ENCODE measurements at regions not wholly inside any gene's neighbourhood (a gene's known extent, or its start where the extent isn't known, plus 50 kb on each side); places are given as distances from the start of the nearest gene placed in this dataset.

DNA sequence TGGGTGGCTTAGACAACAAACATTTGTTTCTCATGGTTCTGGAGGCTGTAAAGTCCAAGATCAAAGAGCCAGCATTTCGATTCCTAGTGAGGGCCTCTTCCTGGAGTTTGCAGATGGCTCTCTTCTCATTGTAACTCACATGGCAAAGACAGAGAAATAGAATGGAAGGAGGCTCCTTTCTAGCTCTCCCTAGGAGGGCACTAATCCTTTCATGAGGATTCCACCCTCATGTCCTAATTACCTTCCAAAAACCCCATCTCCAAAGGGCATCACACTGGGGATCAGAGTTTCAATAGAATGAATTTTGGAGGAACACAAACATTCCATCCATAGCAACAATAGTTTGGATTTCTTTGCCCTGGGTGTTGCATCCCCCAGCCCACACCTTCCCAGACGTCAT is 247.3 kb downstream of the TTLL7 start:
- TF ChIP-seq POLR2AphosphoS5 (IDR thresholded peaks at IDR 0.05; ENCODE audit: low read depth, low read length) (no peak), SIN3A (IDR thresholded peaks at IDR 0.05; ENCODE audit: borderline replicate concordance, insufficient read depth, low read length) (no peak)
- TF ChIP-seq, protein P1, sequence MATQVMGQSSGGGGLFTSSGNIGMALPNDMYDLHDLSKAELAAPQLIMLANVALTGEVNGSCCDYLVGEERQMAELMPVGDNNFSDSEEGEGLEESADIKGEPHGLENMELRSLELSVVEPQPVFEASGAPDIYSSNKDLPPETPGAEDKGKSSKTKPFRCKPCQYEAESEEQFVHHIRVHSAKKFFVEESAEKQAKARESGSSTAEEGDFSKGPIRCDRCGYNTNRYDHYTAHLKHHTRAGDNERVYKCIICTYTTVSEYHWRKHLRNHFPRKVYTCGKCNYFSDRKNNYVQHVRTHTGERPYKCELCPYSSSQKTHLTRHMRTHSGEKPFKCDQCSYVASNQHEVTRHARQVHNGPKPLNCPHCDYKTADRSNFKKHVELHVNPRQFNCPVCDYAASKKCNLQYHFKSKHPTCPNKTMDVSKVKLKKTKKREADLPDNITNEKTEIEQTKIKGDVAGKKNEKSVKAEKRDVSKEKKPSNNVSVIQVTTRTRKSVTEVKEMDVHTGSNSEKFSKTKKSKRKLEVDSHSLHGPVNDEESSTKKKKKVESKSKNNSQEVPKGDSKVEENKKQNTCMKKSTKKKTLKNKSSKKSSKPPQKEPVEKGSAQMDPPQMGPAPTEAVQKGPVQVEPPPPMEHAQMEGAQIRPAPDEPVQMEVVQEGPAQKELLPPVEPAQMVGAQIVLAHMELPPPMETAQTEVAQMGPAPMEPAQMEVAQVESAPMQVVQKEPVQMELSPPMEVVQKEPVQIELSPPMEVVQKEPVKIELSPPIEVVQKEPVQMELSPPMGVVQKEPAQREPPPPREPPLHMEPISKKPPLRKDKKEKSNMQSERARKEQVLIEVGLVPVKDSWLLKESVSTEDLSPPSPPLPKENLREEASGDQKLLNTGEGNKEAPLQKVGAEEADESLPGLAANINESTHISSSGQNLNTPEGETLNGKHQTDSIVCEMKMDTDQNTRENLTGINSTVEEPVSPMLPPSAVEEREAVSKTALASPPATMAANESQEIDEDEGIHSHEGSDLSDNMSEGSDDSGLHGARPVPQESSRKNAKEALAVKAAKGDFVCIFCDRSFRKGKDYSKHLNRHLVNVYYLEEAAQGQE (IDR thresholded peaks at IDR 0.05; ENCODE audit: insufficient read depth in 1 of 2, low read depth in 2 of 2, low read length in 2 of 2): no peak
